ENCODE measurements at regions not wholly inside any gene's neighbourhood (a gene's known extent, or its start where the extent isn't known, plus 50 kb on each side); places are given as distances from the start of the nearest gene placed in this dataset.
A peak's percentile ranks its signal among the peaks of the same experiment; 100 is the strongest.
"Not testable (repeated sequence)": the region's sequence is repeated elsewhere in the genome, so short reads cannot be mapped to it uniquely, and the experiment has no call there.

GRCh38 chr7:124187962-124188361, 155.1 kb upstream of the TMEM229A start:
- intact Hi-C loops (cut with DNase I) = no loop called here
- no peaks in the 10 kb centered on the region for H3K4me1 ChIP-seq
- no peak overlapping the region for H3K4me3 ChIP-seq
- H3K27me3 ChIP-seq = no peaks in the 10 kb centered on the region
- no peaks in the 10 kb centered on the region for H3K9me3 ChIP-seq
- no peak overlapping the region for H3K27ac ChIP-seq
- no peaks in the 10 kb centered on the region for H3K36me3 ChIP-seq
- ATAC-seq = no peak
- no peak for DNase-seq
- TF ChIP-seq, protein P1, sequence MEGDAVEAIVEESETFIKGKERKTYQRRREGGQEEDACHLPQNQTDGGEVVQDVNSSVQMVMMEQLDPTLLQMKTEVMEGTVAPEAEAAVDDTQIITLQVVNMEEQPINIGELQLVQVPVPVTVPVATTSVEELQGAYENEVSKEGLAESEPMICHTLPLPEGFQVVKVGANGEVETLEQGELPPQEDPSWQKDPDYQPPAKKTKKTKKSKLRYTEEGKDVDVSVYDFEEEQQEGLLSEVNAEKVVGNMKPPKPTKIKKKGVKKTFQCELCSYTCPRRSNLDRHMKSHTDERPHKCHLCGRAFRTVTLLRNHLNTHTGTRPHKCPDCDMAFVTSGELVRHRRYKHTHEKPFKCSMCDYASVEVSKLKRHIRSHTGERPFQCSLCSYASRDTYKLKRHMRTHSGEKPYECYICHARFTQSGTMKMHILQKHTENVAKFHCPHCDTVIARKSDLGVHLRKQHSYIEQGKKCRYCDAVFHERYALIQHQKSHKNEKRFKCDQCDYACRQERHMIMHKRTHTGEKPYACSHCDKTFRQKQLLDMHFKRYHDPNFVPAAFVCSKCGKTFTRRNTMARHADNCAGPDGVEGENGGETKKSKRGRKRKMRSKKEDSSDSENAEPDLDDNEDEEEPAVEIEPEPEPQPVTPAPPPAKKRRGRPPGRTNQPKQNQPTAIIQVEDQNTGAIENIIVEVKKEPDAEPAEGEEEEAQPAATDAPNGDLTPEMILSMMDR (IDR thresholded peaks at IDR 0.05) = no peak

GRCh38 chr7:124183649-124184048, 150.8 kb upstream of the TMEM229A start:
- intact Hi-C loops (cut with DNase I) = no loop called here
- H3K27me3 ChIP-seq = no peaks in the 10 kb centered on the region
- TF ChIP-seq, protein P1 (IDR thresholded peaks at IDR 0.05) = no peak
- no peak overlapping the region for H3K27ac ChIP-seq
- no peaks in the 10 kb centered on the region for H3K4me1 ChIP-seq
- H3K4me3 ChIP-seq = no peak overlapping the region
- no peaks in the 10 kb centered on the region for H3K36me3 ChIP-seq
- ATAC-seq = no peak
- DNase-seq = no peak
- no peaks in the 10 kb centered on the region for H3K9me3 ChIP-seq

- Histone ChIP-seq H3K27me3 (no peaks in the 10 kb centered on the region), H3K27ac (no peak overlapping the region), H3K4me3 (no peak overlapping the region), H3K9me3 (no peaks in the 10 kb centered on the region), H3K36me3 (no peaks in the 10 kb centered on the region), H3K4me1 (no peaks in the 10 kb centered on the region)
- intact Hi-C loops (cut with DNase I) = no loop called here
- TF ChIP-seq, protein P1 (IDR thresholded peaks at IDR 0.05) = no peak
- no peak for DNase-seq
- no peak for ATAC-seq
Observed at GRCh38 chr7:124179641-124180040, 146.8 kb upstream of the TMEM229A start.

DNA sequence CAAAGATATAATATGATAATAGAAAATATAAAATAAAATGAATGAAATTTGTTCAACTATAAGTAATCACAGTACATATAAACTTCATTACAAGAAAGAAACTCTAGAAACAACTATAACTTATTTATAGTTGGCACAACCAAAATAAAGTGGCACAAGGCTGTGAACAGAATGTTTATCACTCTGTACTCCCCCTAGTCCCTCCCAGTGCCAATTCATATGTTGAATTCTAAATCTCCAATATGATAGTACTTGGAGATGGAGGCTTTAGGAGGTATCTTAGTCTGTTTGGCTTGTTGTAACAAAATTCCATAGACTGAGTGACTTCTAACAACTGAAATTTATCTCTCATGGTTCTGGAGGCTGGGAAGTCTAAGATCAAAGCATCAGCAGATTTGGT, 145.0 kb upstream of the TMEM229A start:
- no peaks in the 10 kb centered on the region for H3K27me3 ChIP-seq
- intact Hi-C loops (cut with DNase I) = no loop called here
- TF ChIP-seq, protein P1 (IDR thresholded peaks at IDR 0.05) = no peak

GRCh38 chr7:124171812-124172211, 138.9 kb upstream of the TMEM229A start:
- ATAC-seq; H3K27ac ChIP-seq; H3K4me3 ChIP-seq; H3K27me3 ChIP-seq; DNase-seq; H3K9me3 ChIP-seq; H3K4me1 ChIP-seq; H3K36me3 ChIP-seq; intact Hi-C loops (cut with DNase I): not testable (repeated sequence)

More for the DNA sequence above, 145.0 kb upstream of the TMEM229A start:
- H3K9me3 ChIP-seq = no peaks in the 10 kb centered on the region
- H3K36me3 ChIP-seq = no peaks in the 10 kb centered on the region
- H3K4me3 ChIP-seq = no peak overlapping the region
- no peaks in the 10 kb centered on the region for H3K4me1 ChIP-seq
- no peak overlapping the region for H3K27ac ChIP-seq
- ATAC-seq = no peak
- no peak for DNase-seq

GRCh38 chr7:124171068-124171467, 138.2 kb upstream of the TMEM229A start:
- Histone ChIP-seq H3K4me1 (no peaks in the 10 kb centered on the region), H3K36me3 (no peaks in the 10 kb centered on the region), H3K9me3 (no peaks in the 10 kb centered on the region), H3K27me3 (no peaks in the 10 kb centered on the region), H3K4me3 (no peak overlapping the region), H3K27ac (no peak overlapping the region)
- intact Hi-C loops (cut with DNase I) = no loop called here
- ATAC-seq (peak; percentile 18), DNase-seq (peak in 2 of 4 donors; percentile 37 to 68)
- TF ChIP-seq, protein P1 (IDR thresholded peaks at IDR 0.05) = peak in 1 of 2 donors; percentile 17
